ENCODE measurements at regions not wholly inside any gene's neighbourhood (a gene's known extent, or its start where the extent isn't known, plus 50 kb on each side); places are given as distances from the start of the nearest gene placed in this dataset.

DNA sequence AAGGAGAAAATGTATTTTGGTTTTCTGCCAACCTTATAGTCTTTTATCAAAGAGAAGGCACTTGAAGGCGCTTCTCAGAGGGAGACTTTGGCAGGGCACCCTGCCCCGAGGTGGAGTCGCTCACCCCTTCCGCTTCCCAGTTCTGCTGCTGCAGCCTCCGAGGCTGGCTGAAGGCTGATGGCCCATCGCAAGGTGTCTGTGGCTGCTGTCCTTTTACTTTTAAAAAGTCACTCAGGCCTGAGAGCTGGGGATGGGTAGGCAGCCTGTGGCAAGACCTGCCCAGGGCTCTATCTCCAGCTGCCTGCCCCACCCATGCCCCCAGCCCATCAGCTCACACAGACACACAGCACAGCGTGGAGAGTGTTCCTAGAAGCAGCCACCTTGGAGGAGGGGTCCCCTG is 206.6 kb upstream of the CST7 start:
- Histone ChIP-seq H3K4me2 (ENCODE audit: low read length) (no peak overlapping the region), H3K27me3 (ENCODE audit: low read depth, low read length) (no peaks in the 10 kb centered on the region), H3K9ac (ENCODE audit: low read length) (no peak overlapping the region), H3K4me1 (ENCODE audit: low read length) (peaks cover 19% of the 10 kb centered on the region), H3K36me3 (replicated peaks; ENCODE audit: low read depth, low read length) (no peaks in the 10 kb centered on the region), H3K27ac (ENCODE audit: low read length) (no peak overlapping the region), H3K4me3 (ENCODE audit: low read length) (no peak overlapping the region), H4K20me1 (ENCODE audit: insufficient read depth, low read length) (no peaks in the 10 kb centered on the region), H3K79me2 (ENCODE audit: low read length) (no peaks in the 10 kb centered on the region), H2AFZ (ENCODE audit: low read depth, low read length) (no peak overlapping the region), H3K9me3 (ENCODE audit: insufficient read depth, low read length) (no peaks in the 10 kb centered on the region)
- TF ChIP-seq, protein P1, sequence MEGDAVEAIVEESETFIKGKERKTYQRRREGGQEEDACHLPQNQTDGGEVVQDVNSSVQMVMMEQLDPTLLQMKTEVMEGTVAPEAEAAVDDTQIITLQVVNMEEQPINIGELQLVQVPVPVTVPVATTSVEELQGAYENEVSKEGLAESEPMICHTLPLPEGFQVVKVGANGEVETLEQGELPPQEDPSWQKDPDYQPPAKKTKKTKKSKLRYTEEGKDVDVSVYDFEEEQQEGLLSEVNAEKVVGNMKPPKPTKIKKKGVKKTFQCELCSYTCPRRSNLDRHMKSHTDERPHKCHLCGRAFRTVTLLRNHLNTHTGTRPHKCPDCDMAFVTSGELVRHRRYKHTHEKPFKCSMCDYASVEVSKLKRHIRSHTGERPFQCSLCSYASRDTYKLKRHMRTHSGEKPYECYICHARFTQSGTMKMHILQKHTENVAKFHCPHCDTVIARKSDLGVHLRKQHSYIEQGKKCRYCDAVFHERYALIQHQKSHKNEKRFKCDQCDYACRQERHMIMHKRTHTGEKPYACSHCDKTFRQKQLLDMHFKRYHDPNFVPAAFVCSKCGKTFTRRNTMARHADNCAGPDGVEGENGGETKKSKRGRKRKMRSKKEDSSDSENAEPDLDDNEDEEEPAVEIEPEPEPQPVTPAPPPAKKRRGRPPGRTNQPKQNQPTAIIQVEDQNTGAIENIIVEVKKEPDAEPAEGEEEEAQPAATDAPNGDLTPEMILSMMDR (IDR thresholded peaks at IDR 0.05; ENCODE audit: low read depth, low read length), result no peak
- TF ChIP-seq EZH2phosphoT487 (IDR thresholded peaks at IDR 0.05; ENCODE audit: low read depth), result no peak

DNA sequence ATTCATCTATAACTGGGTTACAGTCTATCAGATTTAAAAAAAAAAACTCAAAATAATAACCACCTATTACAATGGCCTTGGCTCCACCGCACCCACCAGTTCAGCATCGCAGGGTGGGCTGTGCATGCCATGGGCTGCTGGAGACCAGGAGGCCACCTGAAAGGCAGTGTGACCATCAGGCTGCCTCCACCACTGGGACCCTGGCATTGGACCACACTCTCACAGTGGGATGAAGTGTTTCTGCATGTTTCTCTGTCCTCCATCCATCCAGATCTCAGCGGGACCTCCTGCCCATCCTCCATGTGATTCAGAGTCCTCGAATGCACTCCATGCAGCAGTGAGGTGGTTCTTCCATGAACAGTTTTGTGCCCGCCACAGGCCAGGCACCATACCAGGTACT is 206.1 kb upstream of the CST7 start:
- no peak overlapping the region for H3K4me2 ChIP-seq (ENCODE audit: low read length)
- no peaks in the 10 kb centered on the region for H3K27me3 ChIP-seq (ENCODE audit: low read depth, low read length)
- H3K9me3 ChIP-seq (ENCODE audit: insufficient read depth, low read length), result no peaks in the 10 kb centered on the region
- H3K79me2 ChIP-seq (ENCODE audit: low read length), result no peaks in the 10 kb centered on the region
- TF ChIP-seq EZH2phosphoT487 (IDR thresholded peaks at IDR 0.05; ENCODE audit: low read depth), result no peak
- TF ChIP-seq, protein P1 (IDR thresholded peaks at IDR 0.05; ENCODE audit: low read depth, low read length), result no peak
- H3K4me1 ChIP-seq (ENCODE audit: low read length), result peaks cover 21% of the 10 kb centered on the region
- H3K9ac ChIP-seq (ENCODE audit: low read length), result no peak overlapping the region
- H3K27ac ChIP-seq (ENCODE audit: low read length), result no peak overlapping the region
- H4K20me1 ChIP-seq (ENCODE audit: insufficient read depth, low read length), result no peaks in the 10 kb centered on the region
- no peaks in the 10 kb centered on the region for H3K36me3 ChIP-seq (replicated peaks; ENCODE audit: low read depth, low read length)
- no peak overlapping the region for H2AFZ ChIP-seq (ENCODE audit: low read depth, low read length)
- H3K4me3 ChIP-seq (ENCODE audit: low read length), result no peak overlapping the region

DNA sequence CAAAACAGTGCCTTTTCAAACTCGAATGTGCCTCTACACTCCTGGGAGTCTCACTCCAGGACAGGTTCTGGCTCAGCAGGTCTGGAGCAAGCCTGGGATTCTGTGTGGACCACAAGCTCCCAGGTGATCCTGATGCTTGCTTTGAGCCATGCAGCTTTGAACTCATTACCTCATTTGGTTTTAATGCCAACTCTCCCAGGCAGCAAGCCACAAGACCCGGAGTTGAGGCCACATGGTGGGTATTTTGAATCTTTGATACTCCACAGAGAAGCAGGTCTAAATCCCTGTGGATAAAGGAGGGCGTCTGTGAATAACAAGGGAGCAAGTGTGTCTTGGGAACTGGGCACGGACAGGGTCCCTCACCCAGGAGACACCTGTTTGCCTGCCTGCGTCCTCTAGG is 205.4 kb upstream of the CST7 start:
- H3K27me3 ChIP-seq (ENCODE audit: low read depth, low read length), result no peaks in the 10 kb centered on the region
- H3K4me3 ChIP-seq (ENCODE audit: low read length), result no peak overlapping the region
- no peak overlapping the region for H2AFZ ChIP-seq (ENCODE audit: low read depth, low read length)
- H3K4me2 ChIP-seq (ENCODE audit: low read length), result no peak overlapping the region
- H3K9ac ChIP-seq (ENCODE audit: low read length), result no peak overlapping the region
- peaks cover 21% of the 10 kb centered on the region for H3K4me1 ChIP-seq (ENCODE audit: low read length)
- no peaks in the 10 kb centered on the region for H3K36me3 ChIP-seq (replicated peaks; ENCODE audit: low read depth, low read length)
- H3K9me3 ChIP-seq (ENCODE audit: insufficient read depth, low read length), result no peaks in the 10 kb centered on the region
- no peaks in the 10 kb centered on the region for H3K79me2 ChIP-seq (ENCODE audit: low read length)
- H4K20me1 ChIP-seq (ENCODE audit: insufficient read depth, low read length), result no peaks in the 10 kb centered on the region
- TF ChIP-seq EZH2phosphoT487 (IDR thresholded peaks at IDR 0.05; ENCODE audit: low read depth), result no peak
- TF ChIP-seq, protein P1 (IDR thresholded peaks at IDR 0.05; ENCODE audit: low read depth, low read length), result no peak
- H3K27ac ChIP-seq (ENCODE audit: low read length), result no peak overlapping the region

DNA sequence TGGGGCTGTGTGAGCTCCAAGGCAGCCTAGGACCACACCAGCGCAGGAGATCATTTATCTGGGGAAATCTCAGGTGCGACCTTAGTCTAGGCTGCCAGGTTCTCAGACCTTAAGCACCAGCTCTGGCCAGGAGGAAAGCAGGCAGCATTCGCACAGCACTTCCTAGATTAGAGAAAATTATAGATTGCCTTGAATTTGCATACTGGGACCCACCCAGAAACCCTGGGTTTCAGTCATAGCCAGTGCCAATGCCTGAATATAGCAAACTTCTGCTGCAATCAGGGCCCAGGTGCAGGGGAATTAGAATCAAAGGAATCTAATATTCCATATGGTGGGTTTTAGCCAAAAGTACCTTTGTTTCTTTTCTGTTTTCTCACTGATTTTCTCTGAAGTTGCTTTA is 204.3 kb upstream of the CST7 start:
- no peaks in the 10 kb centered on the region for H4K20me1 ChIP-seq (ENCODE audit: insufficient read depth, low read length)
- no peaks in the 10 kb centered on the region for H3K9me3 ChIP-seq (ENCODE audit: insufficient read depth, low read length)
- no peak overlapping the region for H3K27ac ChIP-seq (ENCODE audit: low read length)
- peaks cover 14% of the 10 kb centered on the region for H3K4me1 ChIP-seq (ENCODE audit: low read length)
- H2AFZ ChIP-seq (ENCODE audit: low read depth, low read length), result no peak overlapping the region
- no peaks in the 10 kb centered on the region for H3K79me2 ChIP-seq (ENCODE audit: low read length)
- no peak overlapping the region for H3K4me3 ChIP-seq (ENCODE audit: low read length)
- no peaks in the 10 kb centered on the region for H3K27me3 ChIP-seq (ENCODE audit: low read depth, low read length)
- TF ChIP-seq, protein P1 (IDR thresholded peaks at IDR 0.05; ENCODE audit: low read depth, low read length), result no peak
- H3K36me3 ChIP-seq (replicated peaks; ENCODE audit: low read depth, low read length), result no peaks in the 10 kb centered on the region
- peak overlapping the region; percentile 38 for H3K4me2 ChIP-seq (ENCODE audit: low read length)
- no peak overlapping the region for H3K9ac ChIP-seq (ENCODE audit: low read length)

Measured in OCI-LY3 (cell line).